ENCODE measurements at regions not wholly inside any gene's neighbourhood (a gene's known extent, or its start where the extent isn't known, plus 50 kb on each side); places are given as distances from the start of the nearest gene placed in this dataset.

DNA sequence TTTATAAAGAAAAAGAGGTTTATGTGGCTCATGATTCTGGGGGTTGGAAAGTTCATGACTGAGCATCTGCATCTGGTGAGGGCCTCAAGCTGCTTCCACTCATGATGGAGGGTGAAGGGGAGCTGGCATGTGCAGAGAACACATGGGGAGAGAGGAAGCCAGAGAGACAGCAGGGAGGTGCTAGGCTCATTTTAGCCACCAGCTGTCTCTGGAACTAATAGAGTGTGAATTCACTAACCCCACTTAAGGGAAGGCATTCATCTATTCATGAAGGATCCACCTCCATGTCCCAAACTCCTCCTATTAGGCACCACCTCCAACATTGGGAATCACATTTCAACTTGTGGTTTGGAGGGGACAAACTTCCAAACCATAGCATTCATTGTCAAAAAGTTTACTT is 137.3 kb upstream of the PMEPA1 start:
- DNase-seq (ENCODE audit: low spot score), result no peak

DNA sequence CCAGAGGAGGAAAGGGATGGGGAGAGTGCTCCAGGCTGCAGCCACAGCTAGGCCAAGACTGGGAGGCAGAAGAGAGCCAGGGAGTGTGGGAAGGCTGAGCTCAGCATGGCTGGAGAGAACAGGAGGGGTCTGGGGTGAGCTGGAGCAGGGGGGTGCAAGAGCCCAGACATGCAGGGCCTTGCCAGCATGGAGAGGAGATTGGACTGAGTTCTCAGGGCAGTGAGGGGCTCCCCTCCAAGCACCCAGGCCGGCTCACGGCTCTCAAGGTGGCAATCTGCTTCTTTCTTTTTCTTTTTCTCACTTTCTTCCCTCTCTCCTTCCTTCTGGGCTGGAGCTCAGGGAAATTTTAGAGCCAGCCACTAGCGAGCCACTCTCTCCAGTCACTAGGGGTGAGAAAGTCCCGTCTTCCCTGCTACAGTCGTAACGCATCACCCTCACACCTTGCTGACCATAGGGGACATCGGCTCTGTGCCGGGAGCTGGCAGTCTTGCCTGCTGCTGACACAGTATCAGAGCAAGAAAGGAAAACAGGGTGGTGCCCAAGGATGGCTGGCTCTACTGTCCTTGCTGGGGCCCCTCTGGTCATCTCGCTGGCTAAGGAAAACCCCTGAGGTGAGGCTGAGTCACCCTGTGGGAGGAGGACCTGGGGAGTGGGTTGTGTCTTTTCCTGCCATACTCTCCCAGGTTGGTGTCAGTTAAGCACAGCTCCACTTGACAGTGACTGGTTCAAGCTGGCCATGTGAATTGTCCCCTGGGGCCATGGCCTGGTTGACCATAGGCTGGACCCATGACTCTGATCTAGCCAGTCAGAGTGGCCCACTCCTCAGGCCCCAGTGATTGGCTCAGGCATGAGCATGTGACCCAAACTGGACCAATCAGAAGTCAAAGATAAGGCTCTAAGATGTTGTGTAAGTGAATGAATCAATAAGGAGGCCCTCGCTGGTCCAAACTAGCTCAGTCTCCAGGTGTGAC is 135.1 kb upstream of the PMEPA1 start:
- DNase-seq (ENCODE audit: low spot score), result no peak

DNA sequence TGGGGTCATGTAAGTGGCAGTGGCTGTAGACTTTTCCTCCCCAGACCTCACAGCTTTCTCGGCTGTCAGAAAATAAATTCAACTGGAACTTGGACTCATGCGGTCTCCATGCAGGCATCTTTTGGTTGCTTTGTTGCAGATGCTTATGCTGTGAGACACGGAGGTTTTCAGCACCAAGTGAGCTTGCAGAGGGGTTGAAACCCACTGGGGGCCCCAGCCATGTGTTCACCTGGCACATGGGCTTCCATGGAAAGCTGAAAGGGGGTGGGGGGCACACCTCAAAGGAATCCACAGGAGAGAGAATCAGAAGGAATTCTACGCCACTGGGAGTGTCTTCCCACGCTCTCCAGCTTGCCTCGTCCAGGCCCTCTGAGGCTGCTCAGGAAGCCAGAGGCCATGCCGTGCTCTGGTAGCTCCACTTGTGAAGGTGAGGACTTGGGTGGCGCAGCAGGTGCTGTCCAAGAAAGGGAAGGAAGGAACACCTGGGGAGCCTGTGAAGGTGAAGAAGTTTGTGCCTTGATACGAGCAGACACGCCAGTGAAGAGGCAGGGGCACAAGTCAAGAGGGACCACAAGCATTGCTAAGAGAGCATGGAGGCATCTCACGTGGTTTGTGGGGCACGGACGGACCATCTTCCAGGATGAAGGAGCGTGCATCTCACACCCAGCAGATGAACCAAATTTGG is 134.3 kb upstream of the PMEPA1 start:
- DNase-seq (ENCODE audit: low spot score), result no peak

DNA sequence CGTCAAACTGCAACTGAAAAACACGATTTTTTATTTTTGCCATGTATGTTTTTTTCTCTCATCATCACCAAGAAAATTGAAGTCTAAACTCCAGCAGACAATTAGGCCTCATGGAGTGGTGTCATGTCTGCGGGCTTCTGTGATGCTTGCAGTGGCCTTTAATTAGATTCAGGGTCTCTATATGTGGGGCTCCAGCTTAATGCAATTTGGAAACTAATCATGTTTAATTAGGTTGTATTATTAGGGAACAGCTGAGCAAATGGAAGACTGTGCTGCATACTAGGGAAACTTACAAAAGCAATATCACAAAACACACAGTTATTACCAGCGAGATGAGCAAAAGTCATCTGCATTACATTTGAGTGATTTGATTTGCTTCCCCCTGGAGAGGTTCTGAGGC is 132.9 kb upstream of the PMEPA1 start:
- no peak for DNase-seq (ENCODE audit: low spot score)

DNA sequence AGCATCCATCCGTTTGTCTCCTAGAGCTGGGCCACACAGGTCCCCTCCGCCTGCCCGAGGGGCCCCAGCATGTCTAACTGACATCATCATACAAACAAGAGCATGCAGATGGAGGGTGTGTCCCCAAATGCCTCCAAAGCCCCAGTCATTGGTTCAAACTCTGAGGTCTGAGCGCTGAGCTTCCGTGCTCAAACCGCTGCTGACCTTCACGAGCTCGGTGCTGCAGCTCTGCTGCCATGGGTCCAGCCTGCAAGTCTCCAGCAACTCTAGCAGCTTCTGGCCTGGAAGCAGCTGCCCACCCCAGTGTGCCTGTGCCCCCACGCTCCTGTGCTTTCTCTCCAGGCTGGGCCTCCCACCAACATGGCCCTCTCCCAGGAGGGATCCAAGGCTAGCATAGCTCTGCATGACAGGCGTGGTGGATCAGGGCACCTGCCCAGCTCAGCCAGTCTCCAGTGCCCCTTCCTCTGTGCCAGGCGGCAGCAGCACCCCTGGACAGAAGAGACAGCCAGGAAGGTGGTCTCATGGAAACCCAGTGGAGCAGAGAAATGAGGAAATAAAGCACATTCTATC is 131.6 kb upstream of the PMEPA1 start:
- DNase-seq (ENCODE audit: low spot score), result no peak

DNA sequence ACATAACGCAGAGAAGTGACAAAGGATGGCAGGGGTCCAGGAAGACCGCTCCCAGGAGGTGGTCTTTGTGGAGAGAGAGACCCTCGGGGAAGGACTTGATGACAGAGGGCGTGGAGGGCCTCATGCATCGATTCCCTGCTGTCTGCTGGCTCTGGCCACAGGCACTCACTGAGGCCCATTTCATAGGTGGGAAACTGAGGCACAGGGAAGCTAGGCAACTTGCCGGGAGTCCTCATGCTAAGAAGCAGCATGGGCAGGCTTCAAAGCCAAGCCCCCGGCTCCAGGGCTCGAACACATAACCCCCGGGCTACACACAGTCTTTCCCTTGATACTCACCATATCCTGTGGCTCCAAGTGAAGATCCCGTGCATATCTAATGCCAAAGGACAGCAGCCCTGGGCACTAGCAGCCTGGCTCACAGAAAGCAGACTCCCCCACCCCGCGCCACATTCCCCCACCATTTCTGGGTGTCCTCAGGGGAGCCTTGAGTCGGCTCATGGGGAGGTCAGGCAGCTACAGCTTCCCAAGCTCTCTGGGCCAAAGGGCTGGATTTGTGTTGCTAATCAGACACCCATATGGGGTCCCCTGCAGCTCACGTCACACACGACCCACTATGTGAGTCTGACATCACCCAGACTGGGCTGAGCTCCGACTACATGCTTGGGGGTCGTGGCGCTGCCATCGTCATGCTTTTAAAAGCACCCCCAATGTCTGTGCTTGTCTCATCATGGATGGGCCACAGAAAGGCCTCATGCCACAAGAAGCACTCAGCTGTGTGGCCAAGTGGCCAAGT is 130.9 kb upstream of the PMEPA1 start:
- no peak for DNase-seq (ENCODE audit: low spot score)

DNA sequence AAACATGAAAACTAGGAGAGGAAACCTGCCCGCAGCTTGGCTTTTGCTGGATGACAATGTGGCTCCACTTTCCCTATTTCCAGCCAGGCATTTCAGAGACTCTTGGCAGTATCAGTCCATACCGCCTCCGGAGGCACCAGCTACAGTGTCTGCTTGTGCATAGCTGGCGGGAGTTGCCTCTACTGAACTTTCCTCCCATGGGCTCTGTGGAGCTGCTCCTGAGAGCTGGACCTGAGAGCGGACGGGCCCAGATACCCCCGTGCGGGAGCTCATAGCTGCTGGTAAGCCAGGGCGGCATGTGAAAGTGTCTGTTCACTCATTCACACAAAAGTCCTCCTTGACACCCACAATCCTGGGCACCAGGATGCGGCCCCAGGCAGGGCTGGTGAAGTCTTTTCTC is 130.3 kb upstream of the PMEPA1 start:
- DNase-seq (ENCODE audit: low spot score), result no peak

DNA sequence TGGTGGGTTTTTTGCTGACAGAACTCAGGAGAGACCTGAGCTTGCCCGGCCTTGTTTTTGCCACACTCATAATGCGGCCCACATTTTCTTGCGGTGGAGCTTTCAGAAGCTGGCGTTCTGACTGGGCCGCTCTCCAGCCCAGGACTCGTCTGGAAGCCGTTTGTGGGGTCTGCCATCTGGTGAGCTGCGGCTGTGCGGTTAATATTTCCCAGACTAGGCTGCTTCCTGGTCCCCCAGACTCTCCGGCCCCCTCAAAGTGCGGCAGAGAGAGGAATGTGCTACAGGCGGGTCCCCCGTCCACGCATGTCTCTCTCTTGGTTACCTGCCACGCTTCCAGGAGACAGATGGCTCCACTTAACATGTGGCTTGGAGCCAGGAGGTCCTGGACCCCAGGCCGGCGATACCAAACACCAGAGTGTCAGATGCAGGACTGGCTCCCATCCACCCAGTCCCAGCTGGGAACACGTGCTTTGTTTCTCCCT is 128.9 kb upstream of the PMEPA1 start:
- no peak for DNase-seq (ENCODE audit: low spot score)

DNA sequence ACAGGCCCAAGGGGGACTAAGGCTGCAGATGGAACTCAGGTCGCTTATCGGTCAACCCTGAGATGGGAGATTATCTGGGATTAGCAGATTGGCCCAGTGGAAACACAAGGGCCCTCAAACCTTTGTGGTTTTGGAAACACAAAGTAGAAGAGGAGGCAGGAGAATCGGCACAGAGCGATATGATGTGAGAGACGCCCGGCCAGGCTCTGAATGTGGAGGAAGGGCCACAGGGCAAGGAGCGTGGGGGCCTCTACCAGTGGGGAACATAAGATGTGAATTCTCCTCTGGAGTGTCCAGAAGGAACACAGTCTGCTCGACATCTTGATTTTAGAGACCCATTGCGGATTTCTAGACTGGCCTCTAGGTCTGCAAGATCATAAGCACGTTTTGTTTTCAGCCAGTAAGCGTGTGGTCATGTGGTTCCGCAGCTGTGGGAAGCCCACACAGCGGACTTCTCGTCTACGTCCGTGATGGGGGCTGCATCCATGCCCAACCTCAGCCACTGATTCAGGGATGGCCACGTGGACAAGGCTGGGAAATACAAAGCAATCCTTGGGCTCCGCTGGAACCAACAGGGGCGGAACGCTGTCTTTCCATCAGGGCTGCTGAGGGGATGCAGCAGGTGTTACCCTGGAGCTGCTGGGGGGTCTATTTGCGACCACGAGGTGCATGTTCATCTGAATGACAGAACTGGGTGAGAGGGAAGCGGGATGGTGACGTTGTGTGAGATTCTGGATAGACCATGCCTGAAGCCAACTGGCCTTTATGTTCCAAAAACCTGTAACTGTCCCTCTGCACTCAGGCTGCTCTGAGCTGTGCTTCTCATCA is 127.6 kb upstream of the PMEPA1 start:
- DNase-seq (ENCODE audit: low spot score), result no peak

DNA sequence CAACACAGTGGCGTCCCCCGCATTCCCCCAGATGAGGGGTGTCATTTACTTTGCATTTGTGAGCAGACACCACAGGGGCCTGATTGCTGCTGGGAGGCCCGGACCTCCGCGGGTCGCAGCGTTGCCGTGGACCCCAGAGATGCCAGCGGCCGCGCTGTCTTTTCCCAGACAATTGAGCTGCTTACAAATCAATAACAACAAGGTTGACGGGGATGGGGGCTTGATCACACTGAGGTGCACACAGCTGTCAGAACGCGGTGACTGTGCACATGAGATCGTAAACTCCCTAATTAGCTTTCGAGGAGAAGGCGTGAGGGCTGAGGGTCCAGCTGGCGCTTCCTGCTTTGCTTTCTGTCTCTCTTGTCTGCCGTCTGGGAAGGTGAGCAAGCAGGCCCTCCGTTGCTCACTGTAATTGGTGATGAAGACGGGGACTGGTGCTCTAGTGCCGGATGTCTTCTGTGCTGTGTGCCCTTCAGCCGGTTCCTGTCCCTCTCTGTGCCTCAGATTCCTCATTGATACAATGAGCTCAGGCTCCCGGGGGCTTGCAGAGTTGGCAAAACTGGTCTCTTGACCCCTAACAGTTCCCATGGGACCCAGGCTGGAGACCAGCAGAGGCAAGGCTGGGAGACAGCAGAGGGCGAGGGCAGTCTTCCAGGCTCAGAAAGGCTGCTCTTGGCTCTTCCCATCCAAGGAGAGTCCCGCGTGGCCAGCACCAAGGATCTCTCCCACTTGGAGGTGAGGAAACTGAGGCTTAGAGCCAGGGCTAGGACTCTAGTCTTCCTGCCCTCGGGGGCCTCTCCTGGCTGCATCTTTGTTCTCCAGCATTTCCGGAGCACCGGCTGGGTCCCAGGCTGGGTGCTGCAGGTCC is 126.0 kb upstream of the PMEPA1 start:
- no peak for DNase-seq (ENCODE audit: low spot score)

DNA sequence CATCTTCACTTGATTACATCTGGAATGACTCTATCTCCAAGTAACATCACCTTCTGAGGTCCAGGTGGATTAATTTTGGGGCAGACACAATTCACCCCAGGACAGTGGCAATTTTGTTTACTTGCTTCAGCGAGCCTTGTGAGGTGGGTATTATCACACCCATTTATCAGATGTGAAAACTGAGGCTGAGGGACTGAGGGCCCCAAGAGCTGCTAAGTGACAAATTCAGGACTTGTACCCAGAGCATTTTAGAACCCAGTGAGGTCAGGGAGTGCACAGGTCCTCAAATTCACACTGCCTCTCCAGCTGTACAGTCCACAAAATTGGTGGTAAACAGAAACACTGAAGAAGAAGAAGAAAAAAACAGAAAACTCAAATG is 125.2 kb upstream of the PMEPA1 start:
- DNase-seq (ENCODE audit: low spot score), result no peak

DNA sequence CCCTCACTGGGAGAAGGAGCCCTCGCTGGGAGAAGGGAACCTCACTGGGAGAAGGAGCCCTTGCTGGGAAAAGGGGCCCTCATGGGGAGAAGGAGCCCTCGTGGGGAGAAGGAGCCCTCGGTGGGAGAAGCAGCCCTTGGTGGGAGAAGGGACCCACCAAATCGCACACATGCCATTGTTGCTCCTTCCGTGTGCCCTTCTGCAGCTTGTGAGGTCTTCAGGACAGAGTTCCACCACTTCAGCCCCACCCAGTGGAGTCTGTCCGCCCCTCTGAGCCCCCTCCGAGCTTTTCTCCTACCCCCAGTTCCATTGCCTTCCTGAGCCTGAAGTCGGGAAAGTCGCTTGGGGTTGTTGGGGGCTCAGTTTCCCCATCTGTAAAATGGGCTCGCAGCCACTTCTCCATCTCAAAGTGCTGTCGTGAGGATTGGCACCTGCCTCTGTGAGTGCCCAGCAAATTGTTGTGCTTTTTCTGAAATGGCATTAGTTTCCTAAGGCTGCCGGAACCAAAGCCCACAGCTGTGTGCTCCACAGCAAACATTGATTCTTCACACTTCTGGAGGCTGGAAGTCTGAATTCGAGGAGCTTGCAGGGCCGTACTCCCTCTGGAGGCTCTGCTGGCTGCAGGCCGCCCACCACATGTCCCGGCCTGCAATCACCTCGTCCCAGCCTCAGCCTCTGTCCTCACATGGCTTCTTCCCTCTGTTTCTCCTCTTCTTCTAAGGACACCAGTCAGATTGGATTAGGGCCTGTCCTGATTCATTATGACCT is 124.7 kb upstream of the PMEPA1 start:
- no peak for DNase-seq (ENCODE audit: low spot score)

DNA sequence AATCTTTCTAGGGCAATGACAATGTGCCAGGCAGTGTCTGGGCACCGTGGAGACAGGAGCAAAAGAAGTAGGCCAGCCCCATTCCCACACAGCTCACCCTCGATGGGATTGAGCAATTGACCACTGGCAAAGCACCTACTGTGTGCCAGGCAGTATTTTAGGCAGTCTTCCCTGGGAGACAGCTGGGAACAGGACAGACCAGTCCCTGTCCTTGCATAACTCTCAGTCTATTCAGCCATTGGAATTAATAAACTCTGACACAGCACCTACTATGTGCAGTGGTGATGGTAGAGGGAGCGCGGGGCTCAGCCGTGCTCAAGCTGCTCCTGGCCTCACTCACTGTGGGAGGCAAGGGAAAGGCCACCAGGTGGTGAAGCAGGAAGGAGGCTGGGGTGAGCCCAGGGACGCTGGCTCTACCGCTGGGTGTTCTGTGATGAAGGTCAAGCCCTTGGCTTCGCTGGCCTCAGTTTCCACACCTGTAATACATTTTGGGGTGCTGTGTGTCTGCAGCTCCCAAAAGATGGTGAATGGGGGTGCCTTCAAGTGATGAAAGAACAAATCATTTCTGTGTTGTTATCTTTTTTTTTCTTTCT is 122.3 kb upstream of the PMEPA1 start:
- no peak for DNase-seq (ENCODE audit: low spot score)

DNA sequence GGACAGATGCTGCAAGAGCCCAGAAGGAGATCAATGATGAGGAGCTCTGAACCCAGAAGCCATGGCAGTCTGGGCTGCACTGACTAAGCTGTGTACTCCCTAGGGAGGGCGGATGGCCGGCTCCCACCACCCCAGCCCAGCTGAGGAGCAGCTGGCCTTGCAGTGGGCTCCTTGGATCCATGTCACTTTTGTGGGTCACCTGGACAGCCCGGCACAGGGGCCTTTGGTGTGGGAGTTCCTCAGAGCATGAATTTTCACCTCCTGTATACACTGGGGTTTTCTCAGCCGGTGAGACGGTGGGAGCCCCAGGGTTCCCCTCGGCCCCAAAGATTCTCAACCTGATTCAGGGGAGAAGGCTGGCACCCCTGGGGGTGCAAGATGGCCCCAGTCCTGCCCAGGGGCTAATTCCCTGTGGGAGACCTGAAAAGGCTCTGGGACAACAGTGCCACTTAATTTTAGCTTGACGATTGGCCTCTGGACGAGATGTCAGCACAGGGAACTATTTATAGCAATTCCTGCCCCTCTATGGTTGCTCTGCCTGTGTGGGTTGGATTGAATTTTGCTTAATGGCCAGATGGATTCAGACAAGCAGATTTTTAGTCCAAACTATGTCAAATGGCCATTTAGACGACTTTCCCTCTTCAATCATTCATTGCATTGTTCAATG is 121.6 kb upstream of the PMEPA1 start:
- no peak for DNase-seq (ENCODE audit: low spot score)

DNA sequence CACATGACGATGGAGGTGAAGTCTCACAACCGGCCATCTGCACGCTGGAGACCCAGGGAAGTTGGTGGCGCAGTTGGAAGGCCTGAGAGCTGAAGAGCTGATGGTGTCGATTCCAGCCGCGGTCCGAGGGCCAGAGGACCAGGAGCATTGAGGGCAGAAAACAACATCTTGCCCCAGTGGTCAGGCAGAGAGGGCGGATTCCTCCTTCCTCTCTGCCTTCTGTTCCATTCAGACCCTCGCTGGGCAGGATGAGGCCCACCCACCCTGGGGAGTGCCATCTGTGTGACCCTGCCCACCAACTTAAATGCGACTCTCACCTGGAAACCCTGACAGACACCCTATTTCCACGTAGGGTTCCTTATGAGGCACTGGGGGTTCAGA is 120.7 kb upstream of the PMEPA1 start:
- DNase-seq (ENCODE audit: low spot score), result no peak

DNA sequence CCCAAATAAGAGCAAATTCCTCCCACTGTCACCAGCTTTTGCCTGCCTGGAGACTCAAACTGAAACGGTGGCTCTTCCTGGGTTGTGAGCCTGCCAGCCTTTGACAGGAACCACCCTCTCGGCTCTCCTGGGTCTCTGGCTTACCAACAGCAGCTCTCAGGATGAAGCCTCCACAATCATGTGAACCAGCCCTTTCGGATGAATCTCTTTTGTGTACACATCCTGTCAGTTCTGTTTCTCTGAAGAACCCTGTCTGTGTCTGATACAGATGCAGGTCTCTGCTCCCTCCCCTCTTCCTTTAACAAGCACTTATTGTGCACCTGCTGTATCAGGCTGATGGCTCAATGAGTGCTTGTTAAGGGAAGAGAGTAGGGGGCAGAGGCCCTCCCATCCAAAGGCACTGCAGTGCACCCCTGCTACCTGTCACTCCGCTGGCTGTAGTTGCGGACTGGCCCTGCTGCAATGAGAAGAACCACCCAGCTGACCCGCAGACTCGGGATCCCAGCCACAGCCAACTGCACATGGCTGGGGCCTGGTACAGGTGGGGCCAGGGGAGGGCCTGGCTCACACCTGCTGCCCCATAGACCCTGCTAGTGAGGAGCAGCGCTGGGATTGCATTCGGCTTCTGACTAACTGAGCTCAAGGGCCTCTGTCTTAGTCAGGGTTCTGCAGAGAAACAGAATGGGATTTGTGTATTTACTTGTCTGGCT is 120.1 kb upstream of the PMEPA1 start:
- DNase-seq (ENCODE audit: low spot score), result no peak

DNA sequence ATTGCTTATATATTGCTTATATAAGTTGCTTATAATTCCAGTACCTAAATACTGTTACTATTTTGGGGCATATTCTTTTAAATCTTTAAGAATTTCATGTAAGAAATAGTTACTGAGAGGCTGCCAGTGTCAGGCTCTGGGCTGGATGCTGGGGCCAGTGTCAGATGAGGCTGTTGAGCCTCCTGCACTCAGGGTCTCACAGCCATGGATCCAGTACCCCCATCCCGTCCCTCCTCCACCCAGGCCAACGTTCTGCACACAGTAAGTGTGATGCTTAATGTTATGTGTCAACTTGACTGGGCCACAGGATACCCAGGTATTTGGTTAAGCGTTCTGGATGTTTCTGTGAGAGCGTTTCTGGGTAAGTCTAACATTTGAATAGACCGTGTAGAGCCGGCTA is 119.5 kb upstream of the PMEPA1 start:
- DNase-seq (ENCODE audit: low spot score), result no peak

DNA sequence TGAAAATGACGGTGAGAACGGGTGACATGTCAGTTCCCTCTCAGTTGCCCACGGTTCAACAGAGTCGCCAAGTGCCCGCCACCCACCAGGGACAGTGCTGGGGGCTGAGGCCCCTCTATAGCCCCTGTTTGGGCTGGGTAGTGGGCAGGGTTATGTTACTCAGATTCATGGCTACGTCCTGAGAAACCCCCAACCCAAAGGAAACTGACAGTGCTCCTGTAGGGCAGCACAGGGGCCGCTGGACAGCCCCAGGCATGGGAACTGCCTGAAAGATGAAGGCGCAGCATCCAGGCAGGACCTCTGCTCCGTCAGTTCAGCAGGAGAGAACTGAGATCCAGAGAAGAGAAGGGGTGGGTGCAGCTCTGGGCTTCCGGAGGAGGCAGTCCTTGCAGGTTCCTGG is 118.9 kb upstream of the PMEPA1 start:
- no peak for DNase-seq (ENCODE audit: low spot score)
